Left renal pelvis (tissue), 4 donors: ENCODE measurements at regions not wholly inside any gene's neighbourhood (a gene's known extent, or its start where the extent isn't known, plus 50 kb on each side); places are given as distances from the start of the nearest gene placed in this dataset.
"Not testable (repeated sequence)": the region's sequence is repeated elsewhere in the genome, so short reads cannot be mapped to it uniquely, and the experiment has no call there.

Source experiments
- DNase-seq, 4 donors: peaks; one replicate each; pipeline ENCODE4 v3.0.0-alpha.2; 2013; ENCODE audit warnings: low read depth in 4 of 4, low spot score in 3 of 4

- not testable (repeated sequence) for DNase-seq
These were observed 83.7 kb upstream of the ZNF519 start for GRCh38 chr18:14215952-14216351.

- DNase-seq, result not testable (repeated sequence)
These were observed 71.2 kb upstream of the ZNF519 start for GRCh38 chr18:14203424-14203823.

- DNase-seq, result not testable (repeated sequence)
These were observed 58.7 kb upstream of the ZNF519 start for GRCh38 chr18:14190776-14191442.

- no peak for DNase-seq
These were observed 57.6 kb upstream of the ZNF519 start for GRCh38 chr18:14189858-14190257.

- DNase-seq, result not testable (repeated sequence)
These were observed 56.6 kb upstream of the ZNF519 start for GRCh38 chr18:14188751-14189406.
